NCI-H1105 treated with DMSO at 0.1 percent for 48 hours (cell line): ENCODE measurements at regions not wholly inside any gene's neighbourhood (a gene's known extent, or its start where the extent isn't known, plus 50 kb on each side); places are given as distances from the start of the nearest gene placed in this dataset.

Experiments
- DNase-seq: peaks from one replicate; lab custom pipeline; 2025; lab: John Stamatoyannopoulos, UW

GRCh38 chr13:31049083-31049482 is 112.6 kb downstream of the HSPH1 start:
- no peak for DNase-seq

- DNase-seq: no peak
These were observed 113.2 kb downstream of the HSPH1 start for GRCh38 chr13:31048521-31048920.

GRCh38 chr13:31046711-31047279 is 114.3 kb downstream of the TEX26 start:
- DNase-seq: peak; percentile 92

- no peak for DNase-seq
These were observed 113.0 kb downstream of the TEX26 start for GRCh38 chr13:31045286-31046081.

GRCh38 chr13:31044364-31045285 is 112.2 kb downstream of the TEX26 start:
- peak; percentile 66 for DNase-seq

GRCh38 chr13:31043957-31044356 is 111.5 kb downstream of the TEX26 start:
- DNase-seq: no peak

GRCh38 chr13:31042481-31043165 is 110.2 kb downstream of the TEX26 start:
- DNase-seq: no peak

GRCh38 chr13:31042049-31042448 is 109.6 kb downstream of the TEX26 start:
- DNase-seq: no peak

- no peak for DNase-seq
These were observed 106.5 kb downstream of the TEX26 start for GRCh38 chr13:31038834-31039552.

GRCh38 chr13:31037874-31038500 is 105.5 kb downstream of the TEX26 start:
- DNase-seq: no peak

GRCh38 chr13:31036731-31037695 is 104.6 kb downstream of the TEX26 start:
- no peak for DNase-seq

- DNase-seq: no peak
These were observed 102.9 kb downstream of the TEX26 start for GRCh38 chr13:31035185-31035965.

- no peak for DNase-seq
These were observed 100.2 kb downstream of the TEX26 start for GRCh38 chr13:31032528-31033113.

- DNase-seq: no peak
These were observed 99.0 kb downstream of the TEX26 start for GRCh38 chr13:31031482-31031881.

- DNase-seq: no peak
These were observed 96.6 kb downstream of the TEX26 start for GRCh38 chr13:31029102-31029501.

GRCh38 chr13:31027136-31027535 is 94.7 kb downstream of the TEX26 start:
- no peak for DNase-seq
